Liver (tissue), 3 donors: ENCODE measurements at regions not wholly inside any gene's neighbourhood (a gene's known extent, or its start where the extent isn't known, plus 50 kb on each side); places are given as distances from the start of the nearest gene placed in this dataset.

Source experiments
- FOXA2 ChIP-seq: IDR thresholded peaks from 2 replicates; pipeline ENCODE4 v1.6.1; 2016; ENCODE audit warnings: antibody characterized with exemption
- GABPA ChIP-seq, 2 donors: IDR thresholded peaks in 1 of 2; conservative IDR thresholded peaks in 1 of 2; 2 replicates each; pipeline ENCODE4 v1.6.1; 2016; ENCODE audit warnings: antibody characterized with exemption in 2 of 2, mild to moderate bottlenecking in 1 of 2, moderate library complexity in 1 of 2
- RAD21 ChIP-seq, 2 donors: IDR thresholded peaks; 2 replicates each; pipeline ENCODE4 v1.6.1; 2016; ENCODE audit warnings: antibody characterized with exemption in 2 of 2, mild to moderate bottlenecking in 2 of 2
- TAF1 ChIP-seq: conservative IDR thresholded peaks from 2 replicates; pipeline ENCODE4 v1.6.1; 2016; ENCODE audit warnings: antibody characterized with exemption, mild to moderate bottlenecking
- TF ChIP-seq, protein P1 (sequence below): fragments of 150-350 bp; IDR thresholded peaks from 2 replicates; pipeline ENCODE4 v1.5.1; 2017; ENCODE audit warnings: improper control_type of control experiment, low read depth, low read length; ENCODE audit not compliant: missing input control
- donor health status: healthy.
- donor health status: healthy.

DNA sequence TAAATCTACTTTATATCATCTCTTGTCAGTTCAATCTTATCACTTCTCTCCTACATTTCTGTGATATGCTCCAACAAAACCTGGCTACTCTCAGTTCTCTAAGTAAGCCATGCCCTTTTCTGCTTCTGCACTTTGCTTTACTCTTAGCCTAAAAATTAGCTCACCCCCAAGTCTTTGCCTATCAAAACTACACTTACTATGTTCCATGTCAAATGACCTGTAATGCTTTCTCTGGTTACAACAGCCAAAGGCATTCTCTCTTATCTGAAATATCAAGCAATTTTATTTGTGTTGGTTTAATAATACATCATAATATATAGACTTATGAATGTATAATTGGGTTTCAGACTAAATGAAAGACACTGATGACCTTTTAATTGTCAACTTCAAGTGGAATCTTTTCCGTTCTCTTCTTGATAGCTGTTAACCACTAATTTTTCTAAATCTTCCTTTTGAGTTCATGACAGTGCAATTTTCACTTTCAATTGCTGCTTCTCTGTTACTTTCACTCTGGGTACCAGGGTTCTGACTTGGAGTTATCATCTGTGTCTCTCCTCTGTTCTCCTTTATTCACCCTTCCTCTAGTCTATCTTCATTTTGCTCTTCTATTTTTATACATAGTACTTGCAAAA, 619.0 kb upstream of the GOLIM4 start:
- TF ChIP-seq, protein P1, sequence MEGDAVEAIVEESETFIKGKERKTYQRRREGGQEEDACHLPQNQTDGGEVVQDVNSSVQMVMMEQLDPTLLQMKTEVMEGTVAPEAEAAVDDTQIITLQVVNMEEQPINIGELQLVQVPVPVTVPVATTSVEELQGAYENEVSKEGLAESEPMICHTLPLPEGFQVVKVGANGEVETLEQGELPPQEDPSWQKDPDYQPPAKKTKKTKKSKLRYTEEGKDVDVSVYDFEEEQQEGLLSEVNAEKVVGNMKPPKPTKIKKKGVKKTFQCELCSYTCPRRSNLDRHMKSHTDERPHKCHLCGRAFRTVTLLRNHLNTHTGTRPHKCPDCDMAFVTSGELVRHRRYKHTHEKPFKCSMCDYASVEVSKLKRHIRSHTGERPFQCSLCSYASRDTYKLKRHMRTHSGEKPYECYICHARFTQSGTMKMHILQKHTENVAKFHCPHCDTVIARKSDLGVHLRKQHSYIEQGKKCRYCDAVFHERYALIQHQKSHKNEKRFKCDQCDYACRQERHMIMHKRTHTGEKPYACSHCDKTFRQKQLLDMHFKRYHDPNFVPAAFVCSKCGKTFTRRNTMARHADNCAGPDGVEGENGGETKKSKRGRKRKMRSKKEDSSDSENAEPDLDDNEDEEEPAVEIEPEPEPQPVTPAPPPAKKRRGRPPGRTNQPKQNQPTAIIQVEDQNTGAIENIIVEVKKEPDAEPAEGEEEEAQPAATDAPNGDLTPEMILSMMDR = no peak
- TF ChIP-seq TAF1 (no peak), GABPA (IDR thresholded peaks at IDR 0.05 in 1 of 2, conservative IDR thresholded peaks at IDR 0.05 in 1 of 2) (no peak), FOXA2 (no peak), RAD21 (IDR thresholded peaks at IDR 0.05) (no peak)
